WTC11 (cell line): ENCODE measurements at regions not wholly inside any gene's neighbourhood (a gene's known extent, or its start where the extent isn't known, plus 50 kb on each side); places are given as distances from the start of the nearest gene placed in this dataset.

Experiments
- ATAC-seq: fragments of 200-7000 bp; cut with Tn5 transposase; 2 replicates; pipeline ENCODE4 v1.10.0; 2021; ENCODE audit warnings: mild to moderate bottlenecking, moderate library complexity
- CTCF ChIA-PET: fragments of 300-600 bp; sonication (Branson Sonifier 250); formaldehyde crosslinking; loops from one replicate; lab custom pipeline; 2021; ENCODE audit warnings: antibody characterized with exemption; lab: Charles Lee
- POLR2A ChIA-PET: fragments of 350-600 bp; sonication (Branson Sonifier 250); formaldehyde crosslinking; loops from one replicate; lab custom pipeline; 2021; ENCODE audit warnings: antibody characterized with exemption; lab: Charles Lee
- DNase-seq: peaks from one replicate; pipeline ENCODE4 v3.0.0; 2021; ENCODE audit warnings: low spot score
- H3K27ac Mint-ChIP-seq: 2 replicates; pipeline ENCODE4 v1.8.0; 2021; ENCODE audit warnings: mixed read lengths
- H3K27me3 Mint-ChIP-seq: 2 replicates; pipeline ENCODE4 v1.8.0; 2021; ENCODE audit warnings: low read depth, mild to moderate bottlenecking, moderate library complexity, mixed read lengths
- H3K36me3 Mint-ChIP-seq: 2 replicates; pipeline ENCODE4 v1.8.0; 2021; ENCODE audit warnings: mixed read lengths
- H3K4me1 Mint-ChIP-seq: 2 replicates; pipeline ENCODE4 v1.8.0; 2022; ENCODE audit warnings: mixed read lengths
- H3K4me3 Mint-ChIP-seq: 2 replicates; pipeline ENCODE4 v1.8.0; 2021; ENCODE audit warnings: mild to moderate bottlenecking, moderate library complexity, mixed read lengths
- H3K9me3 Mint-ChIP-seq: 2 replicates; pipeline ENCODE4 v1.8.0; 2021; ENCODE audit warnings: mixed read lengths
- ARID4B ChIP-seq: sonication (generic); formaldehyde crosslinking; IDR thresholded peaks from 2 replicates; pipeline ENCODE4 v1.8.0; 2023; ENCODE audit warnings: missing genetic modification reagents, mild to moderate bottlenecking, borderline replicate concordance
- ATF1 ChIP-seq: sonication (generic); formaldehyde crosslinking; IDR thresholded peaks from 2 replicates; pipeline ENCODE4 v1.8.1; 2023; ENCODE audit warnings: mild to moderate bottlenecking, moderate library complexity, missing genetic modification reagents
- CREB1 ChIP-seq: sonication (generic); formaldehyde crosslinking; IDR thresholded peaks from 2 replicates; pipeline ENCODE4 v1.8.0; 2023; ENCODE audit warnings: mild to moderate bottlenecking, missing genetic modification reagents
- E2F1 ChIP-seq: sonication (generic); formaldehyde crosslinking; IDR thresholded peaks from 2 replicates; pipeline ENCODE4 v1.8.0; 2022; ENCODE audit warnings: mild to moderate bottlenecking, missing genetic modification reagents
- ETV6 ChIP-seq: sonication (generic); formaldehyde crosslinking; IDR thresholded peaks from 2 replicates; pipeline ENCODE4 v1.8.1; 2022; ENCODE audit warnings: mild to moderate bottlenecking, missing genetic modification reagents
- HMGXB4 ChIP-seq: sonication (generic); formaldehyde crosslinking; IDR thresholded peaks from 2 replicates; pipeline ENCODE4 v1.8.1; 2023; ENCODE audit warnings: mild to moderate bottlenecking, moderate library complexity, missing genetic modification reagents
- PRDM15 ChIP-seq: sonication (generic); formaldehyde crosslinking; IDR thresholded peaks from 2 replicates; pipeline ENCODE4 v1.8.0; 2022; ENCODE audit warnings: missing genetic modification reagents
- RORB ChIP-seq: fragments of 250-450 bp; sonication (Bioruptor Pico); IDR thresholded peaks from 2 replicates; pipeline ENCODE4 v1.9.0; 2021; ENCODE audit warnings: mild to moderate bottlenecking
- ZNF423 ChIP-seq: fragments of 250-450 bp; sonication (Bioruptor Pico); IDR thresholded peaks from 2 replicates; pipeline ENCODE4 v2.1.2; 2022; ENCODE audit warnings: mild to moderate bottlenecking, moderate library complexity
- ZNF512 ChIP-seq: sonication (generic); formaldehyde crosslinking; IDR thresholded peaks from 2 replicates; pipeline ENCODE4 v1.8.1; 2022; ENCODE audit warnings: missing genetic modification reagents, borderline replicate concordance
- TF ChIP-seq, protein P1 (sequence below): sonication (generic); formaldehyde crosslinking; conservative IDR thresholded peaks from 2 replicates; pipeline ENCODE4 v1.8.1; 2023; ENCODE audit warnings: mild to moderate bottlenecking, low read depth, missing genetic modification reagents, moderate library complexity
- TF ChIP-seq, protein P2 (sequence below): sonication (generic); formaldehyde crosslinking; IDR thresholded peaks from 2 replicates; pipeline ENCODE4 v1.8.0; 2022; ENCODE audit warnings: mild to moderate bottlenecking, missing genetic modification reagents
- TF ChIP-seq, protein P3 (sequence below): sonication (generic); formaldehyde crosslinking; IDR thresholded peaks from 2 replicates; pipeline ENCODE4 v1.8.0; 2022; ENCODE audit warnings: mild to moderate bottlenecking, missing genetic modification reagents

DNA sequence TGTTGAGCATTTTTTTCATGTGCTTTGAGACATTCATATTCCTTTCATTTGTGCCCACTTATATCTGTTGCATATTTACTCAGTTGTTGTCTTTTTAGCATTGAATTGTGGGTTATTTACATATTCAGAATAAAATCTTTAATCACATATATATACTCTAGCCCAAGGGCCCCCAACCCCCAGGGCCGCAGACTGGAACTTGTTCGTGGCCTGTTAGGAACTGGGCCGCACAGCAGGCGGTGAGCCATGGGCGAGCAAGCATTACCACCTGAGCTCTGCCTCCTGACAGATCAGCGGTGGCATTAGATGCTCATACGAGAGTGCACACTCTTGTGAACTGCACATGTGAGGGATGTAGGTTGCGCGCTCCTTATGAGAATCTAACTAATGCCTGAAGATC is 480.6 kb downstream of the KCTD8 start (continued):
- TF ChIP-seq, protein P1, sequence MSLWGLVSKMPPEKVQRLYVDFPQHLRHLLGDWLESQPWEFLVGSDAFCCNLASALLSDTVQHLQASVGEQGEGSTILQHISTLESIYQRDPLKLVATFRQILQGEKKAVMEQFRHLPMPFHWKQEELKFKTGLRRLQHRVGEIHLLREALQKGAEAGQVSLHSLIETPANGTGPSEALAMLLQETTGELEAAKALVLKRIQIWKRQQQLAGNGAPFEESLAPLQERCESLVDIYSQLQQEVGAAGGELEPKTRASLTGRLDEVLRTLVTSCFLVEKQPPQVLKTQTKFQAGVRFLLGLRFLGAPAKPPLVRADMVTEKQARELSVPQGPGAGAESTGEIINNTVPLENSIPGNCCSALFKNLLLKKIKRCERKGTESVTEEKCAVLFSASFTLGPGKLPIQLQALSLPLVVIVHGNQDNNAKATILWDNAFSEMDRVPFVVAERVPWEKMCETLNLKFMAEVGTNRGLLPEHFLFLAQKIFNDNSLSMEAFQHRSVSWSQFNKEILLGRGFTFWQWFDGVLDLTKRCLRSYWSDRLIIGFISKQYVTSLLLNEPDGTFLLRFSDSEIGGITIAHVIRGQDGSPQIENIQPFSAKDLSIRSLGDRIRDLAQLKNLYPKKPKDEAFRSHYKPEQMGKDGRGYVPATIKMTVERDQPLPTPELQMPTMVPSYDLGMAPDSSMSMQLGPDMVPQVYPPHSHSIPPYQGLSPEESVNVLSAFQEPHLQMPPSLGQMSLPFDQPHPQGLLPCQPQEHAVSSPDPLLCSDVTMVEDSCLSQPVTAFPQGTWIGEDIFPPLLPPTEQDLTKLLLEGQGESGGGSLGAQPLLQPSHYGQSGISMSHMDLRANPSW (CRISPR knock-in tag): no peak

- ChIA-PET POLR2A (no interaction called here), CTCF (no interaction called here)
- Mint-ChIP-seq H3K4me3 (no peak overlapping the region), H3K27ac (no peak overlapping the region), H3K27me3 (no peaks in the 10 kb centered on the region), H3K36me3 (no peaks in the 10 kb centered on the region), H3K4me1 (no peaks in the 10 kb centered on the region), H3K9me3 (peaks cover 11% of the 10 kb centered on the region; the same call in 1 of the 2 replicates)
- DNase-seq: no peak
- TF ChIP-seq ETV6 (CRISPR knock-in tag) (no peak), ZNF512 (peak; percentile 77; the same call in 1 of the 2 replicates)
- no peak for ATAC-seq
These were observed 465.0 kb downstream of the KCTD8 start for GRCh38 chr4:43983610-43984009.

DNA sequence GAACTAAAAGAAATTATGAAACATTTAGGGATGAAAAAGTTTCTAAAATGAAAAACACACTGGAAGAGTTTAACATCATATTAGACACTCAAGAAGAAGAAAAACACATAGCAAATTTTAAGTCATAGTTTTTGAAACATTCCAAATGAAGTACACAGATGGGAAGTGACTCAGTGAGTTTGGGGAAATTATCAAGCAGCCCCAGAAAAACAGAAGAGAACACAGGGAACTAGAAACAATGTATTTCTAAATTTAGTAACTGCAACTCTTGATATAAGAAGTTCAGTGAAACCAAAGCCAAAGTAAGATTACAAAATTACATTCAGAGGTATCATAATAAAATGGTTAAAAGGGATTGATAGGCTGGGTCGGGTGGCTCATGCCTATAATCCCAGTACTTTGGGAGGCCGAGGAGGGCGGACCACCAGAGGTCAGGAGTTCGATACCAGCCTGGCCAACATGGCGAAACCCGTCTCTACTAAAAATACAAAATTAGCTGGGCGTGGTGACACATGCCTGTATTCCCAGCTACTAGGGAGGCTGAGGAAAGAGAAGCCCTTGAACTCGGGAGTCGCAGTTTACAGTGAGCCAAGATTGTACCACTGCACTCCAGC is 461.2 kb downstream of the KCTD8 start:
- Mint-ChIP-seq H3K36me3 (no peaks in the 10 kb centered on the region), H3K4me1 (peaks cover 27% of the 10 kb centered on the region), H3K27ac (no peak overlapping the region), H3K4me3 (no peak overlapping the region), H3K27me3 (no peaks in the 10 kb centered on the region), H3K9me3 (peaks cover 16% of the 10 kb centered on the region; the same call in 1 of the 2 replicates)
- CTCF ChIA-PET: no interaction called here
- no peak for ATAC-seq
- DNase-seq: no peak
- POLR2A ChIA-PET: no interaction called here
- TF ChIP-seq, protein P2, sequence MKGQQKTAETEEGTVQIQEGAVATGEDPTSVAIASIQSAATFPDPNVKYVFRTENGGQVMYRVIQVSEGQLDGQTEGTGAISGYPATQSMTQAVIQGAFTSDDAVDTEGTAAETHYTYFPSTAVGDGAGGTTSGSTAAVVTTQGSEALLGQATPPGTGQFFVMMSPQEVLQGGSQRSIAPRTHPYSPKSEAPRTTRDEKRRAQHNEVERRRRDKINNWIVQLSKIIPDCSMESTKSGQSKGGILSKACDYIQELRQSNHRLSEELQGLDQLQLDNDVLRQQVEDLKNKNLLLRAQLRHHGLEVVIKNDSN: no peak
- TF ChIP-seq HMGXB4 (CRISPR knock-in tag) (no peak), ATF1 (CRISPR knock-in tag) (no peak), ZNF423 (CRISPR knock-in tag) (no peak), E2F1 (no peak), ARID4B (CRISPR knock-in tag) (no peak), ETV6 (CRISPR knock-in tag) (no peak), RORB (no peak), PRDM15 (CRISPR knock-in tag) (no peak), CREB1 (CRISPR knock-in tag) (no peak)
- TF ChIP-seq, protein P3, sequence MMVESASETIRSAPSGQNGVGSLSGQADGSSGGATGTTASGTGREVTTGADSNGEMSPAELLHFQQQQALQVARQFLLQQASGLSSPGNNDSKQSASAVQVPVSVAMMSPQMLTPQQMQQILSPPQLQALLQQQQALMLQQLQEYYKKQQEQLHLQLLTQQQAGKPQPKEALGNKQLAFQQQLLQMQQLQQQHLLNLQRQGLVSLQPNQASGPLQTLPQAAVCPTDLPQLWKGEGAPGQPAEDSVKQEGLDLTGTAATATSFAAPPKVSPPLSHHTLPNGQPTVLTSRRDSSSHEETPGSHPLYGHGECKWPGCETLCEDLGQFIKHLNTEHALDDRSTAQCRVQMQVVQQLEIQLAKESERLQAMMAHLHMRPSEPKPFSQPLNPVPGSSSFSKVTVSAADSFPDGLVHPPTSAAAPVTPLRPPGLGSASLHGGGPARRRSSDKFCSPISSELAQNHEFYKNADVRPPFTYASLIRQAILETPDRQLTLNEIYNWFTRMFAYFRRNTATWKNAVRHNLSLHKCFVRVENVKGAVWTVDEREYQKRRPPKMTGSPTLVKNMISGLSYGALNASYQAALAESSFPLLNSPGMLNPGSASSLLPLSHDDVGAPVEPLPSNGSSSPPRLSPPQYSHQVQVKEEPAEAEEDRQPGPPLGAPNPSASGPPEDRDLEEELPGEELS (CRISPR knock-in tag): no peak
